Raji (cell line): ENCODE measurements at regions not wholly inside any gene's neighbourhood (a gene's known extent, or its start where the extent isn't known, plus 50 kb on each side); places are given as distances from the start of the nearest gene placed in this dataset.

Source experiments
- POLR2A ChIP-seq: IDR thresholded peaks from 2 replicates; pipeline ENCODE4 v1.6.1; 2011; ENCODE audit warnings: low read depth, low read length, control low read depth; ENCODE audit not compliant: insufficient read depth

DNA sequence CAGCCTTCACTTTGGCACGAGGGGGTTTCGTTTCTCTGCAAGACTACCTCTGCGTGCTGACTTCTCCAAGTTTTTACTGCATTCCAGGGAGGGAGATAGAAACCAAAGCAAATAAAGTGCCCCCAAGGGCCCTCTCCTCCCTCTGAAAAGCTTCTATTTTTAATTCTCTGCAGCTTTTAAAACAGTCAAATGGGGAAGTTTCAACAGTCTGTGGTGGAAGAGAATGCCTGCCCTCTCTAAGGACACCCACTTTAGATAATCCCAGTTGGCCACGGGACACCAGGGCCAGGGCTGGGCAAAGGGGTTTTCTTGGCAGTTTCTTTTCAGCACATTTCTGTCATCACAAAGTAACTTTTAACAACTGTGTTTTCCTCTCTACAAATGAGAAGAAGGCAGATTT lies 386.7 kb upstream of the NPVF start:
- TF ChIP-seq POLR2A = no peak

GRCh38 chr7:25615593-25615992 lies 387.3 kb upstream of the NPVF start:
- TF ChIP-seq POLR2A = no peak

GRCh38 chr7:25617214-25617613 lies 388.9 kb upstream of the NPVF start:
- TF ChIP-seq POLR2A = no peak

DNA sequence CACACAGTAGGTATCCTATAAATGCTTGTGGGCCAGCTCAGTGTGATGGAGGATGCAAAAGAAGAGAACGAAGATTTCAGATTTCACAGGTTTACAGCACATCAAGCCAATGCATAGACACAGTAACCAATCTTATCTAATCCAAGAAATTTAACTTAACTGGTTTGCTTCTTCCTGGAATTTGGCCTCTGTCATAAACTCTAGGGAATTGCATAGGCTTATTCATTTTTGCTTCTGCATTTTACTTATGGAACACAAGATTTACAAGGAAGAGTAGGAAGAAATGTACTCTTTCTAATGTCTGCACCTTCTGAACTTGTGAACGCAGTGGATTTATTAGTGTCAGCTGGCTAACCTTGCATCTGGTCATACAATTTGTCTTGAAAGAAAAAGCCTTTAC lies 389.4 kb upstream of the NPVF start:
- TF ChIP-seq POLR2A = no peak

GRCh38 chr7:25619381-25619780 lies 391.1 kb upstream of the NPVF start:
- TF ChIP-seq POLR2A = no peak

DNA sequence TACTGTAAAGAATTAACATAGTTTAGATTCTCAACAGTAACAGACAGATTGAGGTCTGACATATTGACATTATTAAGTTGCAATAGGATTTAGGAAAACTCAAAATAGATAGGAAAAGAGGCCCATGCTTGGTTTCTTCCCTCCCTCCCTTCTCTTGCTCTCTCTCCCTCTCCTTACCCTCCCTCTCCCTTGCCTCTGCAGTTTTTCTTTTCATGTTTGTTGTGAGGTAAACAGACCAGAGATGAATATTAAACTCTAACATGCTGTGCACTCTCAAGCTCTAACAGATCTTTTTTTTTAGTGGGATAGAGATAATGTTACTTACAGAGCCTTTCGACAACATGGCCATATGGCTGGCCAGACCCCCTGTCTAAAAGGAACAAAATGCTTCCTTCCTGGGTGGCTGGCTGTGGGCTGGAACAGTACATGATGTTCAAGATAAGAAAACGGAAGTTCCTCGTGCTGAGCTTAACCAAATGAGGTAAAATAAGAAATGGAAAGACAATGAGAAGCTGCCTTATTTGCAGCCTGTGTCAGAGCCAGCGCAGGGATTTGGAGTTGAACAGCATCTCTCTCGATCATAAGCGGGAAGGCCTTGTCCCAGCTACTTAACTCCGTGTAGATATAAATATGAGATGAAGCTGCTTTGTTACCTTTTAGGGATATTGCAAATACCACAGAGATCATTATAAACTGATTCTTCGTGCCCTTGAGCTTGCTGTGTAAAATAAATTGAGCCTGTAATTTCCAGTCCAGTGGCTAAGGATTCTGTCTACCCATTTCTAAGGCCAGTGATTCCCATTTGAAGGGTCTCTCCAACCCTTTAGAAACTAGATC lies 391.9 kb upstream of the NPVF start:
- no peak for TF ChIP-seq POLR2A

DNA sequence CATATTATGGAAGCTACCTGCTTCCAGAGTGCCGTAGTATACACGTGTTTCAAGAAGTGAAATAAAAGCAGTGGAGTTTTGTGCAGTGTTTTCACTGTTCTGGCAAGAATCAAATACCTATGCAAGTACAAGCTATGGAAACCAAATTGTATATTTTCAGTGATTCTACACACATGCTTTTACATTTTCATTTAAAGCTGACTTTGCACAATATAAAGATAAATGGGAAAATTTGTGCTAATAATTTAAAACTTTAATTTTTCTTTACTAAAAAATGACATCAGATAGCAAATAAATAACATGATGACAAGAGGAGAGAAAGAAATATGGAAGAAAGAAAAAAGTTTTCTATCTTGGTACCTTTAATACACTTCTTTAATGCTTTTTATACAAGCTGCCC lies 393.7 kb upstream of the NPVF start:
- no peak for TF ChIP-seq POLR2A

DNA sequence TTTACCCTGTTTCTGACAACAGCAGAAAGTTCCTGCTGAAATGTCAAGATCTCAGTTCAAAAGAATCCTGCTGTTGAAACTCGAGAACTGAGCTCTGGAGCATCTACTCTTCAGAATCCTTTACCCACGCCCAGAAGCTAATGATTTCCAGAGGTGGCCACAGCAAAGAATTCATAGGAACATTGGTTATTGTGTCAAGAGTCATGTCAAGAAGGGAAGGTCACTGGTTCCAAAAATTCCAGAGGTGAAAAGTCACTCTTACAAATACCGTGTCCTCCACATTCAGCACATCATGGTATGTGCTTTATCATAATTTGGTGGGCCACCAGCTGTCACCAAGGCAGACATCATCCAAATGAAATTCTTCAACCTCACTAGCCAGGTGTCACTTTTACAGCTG lies 394.4 kb upstream of the NPVF start:
- TF ChIP-seq POLR2A = no peak

DNA sequence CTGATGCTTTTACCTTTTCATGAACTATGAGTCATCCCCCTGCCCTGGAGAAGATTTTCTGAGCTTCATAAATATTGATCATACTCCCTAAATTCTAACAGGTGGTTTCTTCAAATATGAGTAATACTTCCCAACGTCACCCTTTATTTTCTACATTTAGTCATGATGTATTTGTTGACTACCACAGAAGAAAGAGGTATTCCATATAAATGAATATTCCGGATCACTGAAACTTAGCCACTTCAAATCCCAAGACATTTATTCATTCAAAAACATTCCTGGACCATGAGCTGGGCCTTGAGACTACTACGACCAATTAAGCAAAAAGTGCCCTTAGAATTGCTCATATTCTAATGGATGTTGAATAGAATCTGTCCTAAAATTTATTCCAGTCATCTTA lies 395.8 kb upstream of the NPVF start:
- TF ChIP-seq POLR2A = no peak

GRCh38 chr7:25624833-25625232 lies 396.5 kb upstream of the NPVF start:
- no peak for TF ChIP-seq POLR2A

GRCh38 chr7:25625306-25625992 lies 397.2 kb upstream of the NPVF start:
- no peak for TF ChIP-seq POLR2A

GRCh38 chr7:25626451-25627131 lies 398.3 kb upstream of the NPVF start:
- TF ChIP-seq POLR2A = no peak

GRCh38 chr7:25628446-25628845 lies 400.2 kb upstream of the NPVF start:
- no peak for TF ChIP-seq POLR2A

- no peak for TF ChIP-seq POLR2A
Measured at GRCh38 chr7:25632616-25633015, 404.3 kb upstream of the NPVF start.

GRCh38 chr7:25633426-25634036 lies 405.2 kb upstream of the NPVF start:
- TF ChIP-seq POLR2A = no peak
